Spleen (tissue), 7 donors: ENCODE measurements at regions not wholly inside any gene's neighbourhood (a gene's known extent, or its start where the extent isn't known, plus 50 kb on each side); places are given as distances from the start of the nearest gene placed in this dataset.
"Not testable (repeated sequence)": the region's sequence is repeated elsewhere in the genome, so short reads cannot be mapped to it uniquely, and the experiment has no call there.

ENCODE experiments used
- CTCF ChIP-seq, 11 experiments: fragments of 200-600 bp in 7 of 11; fragments of 450-650 bp in 4 of 11; sonication (generic) in 4 of 11; IDR thresholded peaks in 8 of 11; conservative IDR thresholded peaks in 3 of 11; 1 replicate in 7 of 11; 2 replicates in 4 of 11; pipeline versions ENCODE4 v1.4.0 to v1.8.0; 2016 to 2021; ENCODE audit warnings: antibody characterized with exemption in 11 of 11, inconsistent platforms in 4 of 11, mild to moderate bottlenecking in 1 of 11
- POLR2A ChIP-seq, 3 donors: fragments of 450-650 bp; IDR thresholded peaks; one replicate each; pipeline ENCODE4 v1.5.1; 2017; ENCODE audit warnings: antibody characterized with exemption in 3 of 3, mild to moderate bottlenecking in 1 of 3
- donor health status: DM: no; HTN: no; CAD: no; lungs with moderate emphysema.
- donor health status: DM: no; HTN: no; CAD: no.
- donor health status: DM: no; HTN: no; CAD: no.

DNA sequence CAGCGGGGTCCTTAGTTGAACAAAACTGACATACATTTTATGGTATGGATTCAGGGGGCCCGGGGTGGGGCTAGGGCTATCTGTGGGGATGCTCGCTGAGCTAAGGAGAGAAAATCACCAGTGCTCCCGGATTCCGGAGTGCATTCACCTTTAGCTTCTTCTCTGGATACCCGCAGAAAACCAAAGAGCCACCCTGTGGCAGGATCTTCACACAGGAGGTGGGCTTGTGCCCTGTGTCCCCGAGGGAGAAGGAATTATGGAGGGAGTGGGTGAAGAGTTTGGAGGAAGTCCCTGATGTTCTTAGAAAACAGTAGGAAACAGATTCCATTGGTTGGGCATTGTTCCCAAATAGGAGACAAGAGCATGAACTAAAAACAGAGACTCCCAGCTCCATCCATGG, 385.2 kb upstream of the DEFB115 start:
- TF ChIP-seq CTCF (IDR thresholded peaks at IDR 0.05 in 8 of 11, conservative IDR thresholded peaks at IDR 0.05 in 3 of 11); POLR2A (IDR thresholded peaks at IDR 0.05): not testable (repeated sequence)
